ENCODE measurements at regions not wholly inside any gene's neighbourhood (a gene's known extent, or its start where the extent isn't known, plus 50 kb on each side); places are given as distances from the start of the nearest gene placed in this dataset.

- no peak for TF ChIP-seq TFE3 (CRISPR knock-in tag; IDR thresholded peaks at IDR 0.05)
Observed at GRCh38 chr14:98994561-98994960, 277.4 kb downstream of the BCL11B start (continued).

- CTCF ChIA-PET (ENCODE audit: low intra/inter-chr PET ratio, low total read pairs) = no interaction called here
- H3K4me1 ChIP-seq (ENCODE audit: insufficient read depth, low read length) = no peaks in the 10 kb centered on the region
- ATAC-seq (no peak), FAIRE-seq (no peak), DNase-seq (ENCODE audit: low spot score) (no peak)
- no peaks in the 10 kb centered on the region for H3K36me3 ChIP-seq (replicated peaks in 1 of 2; ENCODE audit: control insufficient read depth in 1 of 2, insufficient read depth in 2 of 2, low read length in 2 of 2)
- 3% methylated on average over 5 of the region's 6 CpGs for WGBS (ENCODE audit: low lambda C conversion rate)
- no TSS peak for BruUV-seq (replicated peaks)
- intact Hi-C loops (cut with micrococcal nuclease; ENCODE audit: unreplicated experiment) (no loop called here), in situ Hi-C loops (cut with HindIII; ENCODE audit: extremely low pct_ligation_motif_present, low pct_unique_long_range_greater_than_20kb) (no loop called here)
- TF ChIP-seq ZNF513 (CRISPR knock-in tag; conservative IDR thresholded peaks at IDR 0.05) (no peak), ZNF749 (CRISPR knock-in tag; IDR thresholded peaks at IDR 0.05; ENCODE audit: borderline replicate concordance) (no peak), KLF9 (CRISPR knock-in tag; IDR thresholded peaks at IDR 0.05; ENCODE audit: low read depth) (no peak), DZIP1 (CRISPR knock-in tag; IDR thresholded peaks at IDR 0.05) (no peak), ZNF430 (CRISPR knock-in tag; IDR thresholded peaks at IDR 0.05) (no peak), NCOA2 (CRISPR knock-in tag; IDR thresholded peaks at IDR 0.05) (no peak), GPN1 (CRISPR knock-in tag; IDR thresholded peaks at IDR 0.05; ENCODE audit: borderline replicate concordance) (no peak), BCL6 (CRISPR knock-in tag; IDR thresholded peaks at IDR 0.05) (no peak), MEIS1 (CRISPR knock-in tag; IDR thresholded peaks at IDR 0.05; ENCODE audit: borderline replicate concordance) (no peak), HOXD1 (CRISPR knock-in tag; IDR thresholded peaks at IDR 0.05) (no peak)
- TF ChIP-seq, protein P1, sequence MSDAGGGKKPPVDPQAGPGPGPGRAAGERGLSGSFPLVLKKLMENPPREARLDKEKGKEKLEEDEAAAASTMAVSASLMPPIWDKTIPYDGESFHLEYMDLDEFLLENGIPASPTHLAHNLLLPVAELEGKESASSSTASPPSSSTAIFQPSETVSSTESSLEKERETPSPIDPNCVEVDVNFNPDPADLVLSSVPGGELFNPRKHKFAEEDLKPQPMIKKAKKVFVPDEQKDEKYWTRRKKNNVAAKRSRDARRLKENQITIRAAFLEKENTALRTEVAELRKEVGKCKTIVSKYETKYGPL (CRISPR knock-in tag; IDR thresholded peaks at IDR 0.05) = no peak
- POLR2A ChIA-PET = no interaction called here
- no peaks in the 10 kb centered on the region for H3K79me2 ChIP-seq (ENCODE audit: insufficient read depth, low read length)
- H3K9ac ChIP-seq (ENCODE audit: insufficient read depth, low read depth, low read length) = no peak overlapping the region
- no peak overlapping the region for H2AFZ ChIP-seq (ENCODE audit: low read length)
- H4K20me1 ChIP-seq (ENCODE audit: insufficient read depth, low read length) = no peaks in the 10 kb centered on the region
- no peaks in the 10 kb centered on the region for H3K9me3 ChIP-seq (ENCODE audit: low read length)
- no peak overlapping the region for H3K4me2 ChIP-seq (ENCODE audit: low read depth, low read length)
- no peak overlapping the region for H3K27ac ChIP-seq (ENCODE audit: extremely low read length, insufficient read depth, low read length)
- H3K4me3 ChIP-seq (replicated peaks in 1 of 3; ENCODE audit: insufficient read depth in 1 of 3, low read depth in 2 of 3, low read length in 3 of 3) = no peak overlapping the region
- peaks cover 0 to 2% of the 10 kb centered on the region in 2 experiments; a peak in 1 of 5 replicates for H3K27me3 ChIP-seq (ENCODE audit: control insufficient read depth in 1 of 2, insufficient read depth in 2 of 2, low read length in 2 of 2)
Observed at GRCh38 chr14:98997526-98998205, 274.3 kb downstream of the BCL11B start.

Measured in HepG2 (cell line).